ENCODE measurements at regions not wholly inside any gene's neighbourhood (a gene's known extent, or its start where the extent isn't known, plus 50 kb on each side); places are given as distances from the start of the nearest gene placed in this dataset.

DNA sequence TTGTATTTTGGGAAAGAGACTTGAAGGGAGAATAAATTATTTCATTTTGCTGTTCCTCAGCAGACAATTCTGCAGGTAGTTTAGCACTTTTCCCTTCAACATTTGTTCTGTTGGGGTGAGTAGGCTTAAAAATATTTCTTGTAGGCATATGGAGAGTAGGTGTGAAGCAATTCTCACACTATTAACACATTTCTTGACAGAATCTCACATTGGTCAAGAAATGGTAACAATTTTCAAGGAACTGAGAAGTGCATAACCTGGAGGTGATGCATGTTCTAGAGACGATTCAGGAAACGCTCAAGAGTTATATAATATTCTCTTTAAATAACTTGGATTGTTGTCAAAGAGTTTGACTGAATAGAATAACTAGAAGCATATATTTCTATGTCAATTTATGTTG, 658.2 kb downstream of the STIM2 start:
- TF ChIP-seq, protein P1, sequence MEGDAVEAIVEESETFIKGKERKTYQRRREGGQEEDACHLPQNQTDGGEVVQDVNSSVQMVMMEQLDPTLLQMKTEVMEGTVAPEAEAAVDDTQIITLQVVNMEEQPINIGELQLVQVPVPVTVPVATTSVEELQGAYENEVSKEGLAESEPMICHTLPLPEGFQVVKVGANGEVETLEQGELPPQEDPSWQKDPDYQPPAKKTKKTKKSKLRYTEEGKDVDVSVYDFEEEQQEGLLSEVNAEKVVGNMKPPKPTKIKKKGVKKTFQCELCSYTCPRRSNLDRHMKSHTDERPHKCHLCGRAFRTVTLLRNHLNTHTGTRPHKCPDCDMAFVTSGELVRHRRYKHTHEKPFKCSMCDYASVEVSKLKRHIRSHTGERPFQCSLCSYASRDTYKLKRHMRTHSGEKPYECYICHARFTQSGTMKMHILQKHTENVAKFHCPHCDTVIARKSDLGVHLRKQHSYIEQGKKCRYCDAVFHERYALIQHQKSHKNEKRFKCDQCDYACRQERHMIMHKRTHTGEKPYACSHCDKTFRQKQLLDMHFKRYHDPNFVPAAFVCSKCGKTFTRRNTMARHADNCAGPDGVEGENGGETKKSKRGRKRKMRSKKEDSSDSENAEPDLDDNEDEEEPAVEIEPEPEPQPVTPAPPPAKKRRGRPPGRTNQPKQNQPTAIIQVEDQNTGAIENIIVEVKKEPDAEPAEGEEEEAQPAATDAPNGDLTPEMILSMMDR (IDR thresholded peaks at IDR 0.05) = no peak
- no peaks in the 10 kb centered on the region for H3K27me3 ChIP-seq
- 36 to 52% methylated on average over 2 of the region's 2 CpGs for WGBS, 2 donors

DNA sequence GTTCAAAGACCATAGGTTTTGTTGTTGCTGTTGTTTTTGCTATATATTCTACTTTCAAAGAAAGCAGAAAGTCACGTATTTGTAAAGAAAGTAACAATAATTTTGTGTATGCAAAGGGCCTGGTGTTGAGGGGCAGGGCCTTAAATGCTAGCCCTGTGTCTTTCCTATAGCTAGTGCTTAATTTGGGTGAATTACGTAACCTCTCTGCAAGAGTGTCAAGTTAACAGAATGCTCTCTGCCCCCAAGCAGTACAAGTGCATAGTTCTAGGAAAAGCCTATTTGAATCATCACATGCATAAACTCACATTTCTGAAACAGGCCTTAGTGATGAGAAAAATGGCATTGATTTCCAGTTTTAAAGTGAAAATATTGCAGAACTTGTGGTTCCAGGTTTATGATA, 663.6 kb downstream of the STIM2 start:
- WGBS, 2 donors = 82 to 83% methylated on average over 2 of the region's 2 CpGs
- no peaks in the 10 kb centered on the region for H3K4me1 ChIP-seq
- H3K4me3 ChIP-seq = no peak overlapping the region
- TF ChIP-seq, protein P1 (IDR thresholded peaks at IDR 0.05) = no peak
- no peaks in the 10 kb centered on the region for H3K36me3 ChIP-seq
- no peak overlapping the region for H3K27ac ChIP-seq
- H3K9me3 ChIP-seq = no peaks in the 10 kb centered on the region
- H3K27me3 ChIP-seq = no peaks in the 10 kb centered on the region
- FAIRE-seq (no peak), DNase-seq (no peak), ATAC-seq (no peak)
- intact Hi-C loops (cut with DNase I) = no loop called here

More for the DNA sequence above, 658.2 kb downstream of the STIM2 start:
- FAIRE-seq (no peak), ATAC-seq (no peak), DNase-seq (no peak)
- intact Hi-C loops (cut with DNase I) = no loop called here
- H3K36me3 ChIP-seq = no peaks in the 10 kb centered on the region
- H3K9me3 ChIP-seq = no peaks in the 10 kb centered on the region
- no peaks in the 10 kb centered on the region for H3K4me1 ChIP-seq
- H3K4me3 ChIP-seq = no peak overlapping the region
- H3K27ac ChIP-seq = no peak overlapping the region

DNA sequence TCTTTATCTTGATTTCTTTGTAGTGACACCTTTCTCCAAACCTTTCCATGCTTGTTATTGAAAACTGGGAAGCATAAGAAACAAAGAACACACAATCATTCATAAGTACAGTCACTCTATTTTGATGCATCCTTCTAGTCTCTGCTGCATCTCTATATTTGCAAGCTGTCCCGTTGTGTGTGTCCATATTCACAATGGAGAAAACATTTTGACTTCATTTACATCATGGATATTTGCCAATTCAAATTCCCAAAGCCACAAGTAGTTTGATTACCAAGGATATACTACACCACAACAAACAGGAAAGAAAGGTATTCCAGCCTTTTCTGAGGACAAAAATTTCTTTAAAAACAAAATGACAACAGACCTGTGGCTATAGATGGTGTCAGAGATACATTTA, 673.8 kb downstream of the STIM2 start:
- intact Hi-C loops (cut with DNase I) = no loop called here
- H3K27me3 ChIP-seq = no peaks in the 10 kb centered on the region
- H3K4me3 ChIP-seq = no peak overlapping the region
- no peaks in the 10 kb centered on the region for H3K4me1 ChIP-seq
- H3K36me3 ChIP-seq = no peaks in the 10 kb centered on the region
- no peak overlapping the region for H3K27ac ChIP-seq
- FAIRE-seq (no peak), ATAC-seq (no peak), DNase-seq (no peak)
- TF ChIP-seq, protein P1 (IDR thresholded peaks at IDR 0.05) = no peak
- WGBS, 2 donors = 28 to 29% methylated on average over 1 of the region's 1 CpG
- no peaks in the 10 kb centered on the region for H3K9me3 ChIP-seq

DNA sequence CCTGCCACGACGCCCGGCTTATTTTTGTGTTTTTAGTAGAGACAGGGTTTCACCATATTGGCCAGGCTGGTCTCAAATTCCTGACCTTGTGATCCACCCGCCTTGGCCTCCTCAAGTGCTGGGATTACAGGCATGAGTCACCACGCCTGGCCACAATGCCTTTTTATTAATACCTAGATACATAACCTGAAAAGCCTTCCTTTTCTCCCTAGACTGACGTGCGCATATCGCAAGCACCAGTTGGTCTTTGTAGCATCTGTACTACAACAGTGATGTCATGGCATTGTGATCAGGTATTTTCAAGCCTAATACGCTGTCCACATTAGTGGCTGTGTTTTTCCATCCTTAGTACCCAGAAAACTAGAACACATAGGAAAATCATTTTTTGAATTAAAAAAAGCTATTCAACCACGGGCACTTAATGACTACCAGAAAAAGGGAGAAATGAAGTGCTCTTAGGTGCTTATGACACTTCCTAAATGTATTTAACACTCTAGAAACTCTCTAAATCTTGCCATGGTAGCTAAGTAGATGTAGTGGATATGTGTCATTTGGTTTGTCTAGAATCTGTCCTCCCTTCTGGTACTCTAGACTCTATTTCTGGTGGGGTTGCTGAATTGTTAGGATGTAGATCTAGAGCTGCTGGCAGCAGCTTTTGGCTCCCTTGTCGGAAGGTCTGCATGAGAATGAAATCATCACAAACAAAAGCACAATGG, 707.8 kb downstream of the STIM2 start:
- DNase-seq (no peak), ATAC-seq (no peak), FAIRE-seq (no peak)
- H3K4me3 ChIP-seq = no peak overlapping the region
- H3K36me3 ChIP-seq = no peaks in the 10 kb centered on the region
- no peaks in the 10 kb centered on the region for H3K9me3 ChIP-seq
- no peaks in the 10 kb centered on the region for H3K27me3 ChIP-seq
- H3K4me1 ChIP-seq = no peaks in the 10 kb centered on the region
- TF ChIP-seq, protein P1 (IDR thresholded peaks at IDR 0.05) = no peak
- intact Hi-C loops (cut with DNase I) = no loop called here
- no peak overlapping the region for H3K27ac ChIP-seq
- WGBS, 2 donors = 65 to 80% methylated on average over 11 of the region's 11 CpGs

DNA sequence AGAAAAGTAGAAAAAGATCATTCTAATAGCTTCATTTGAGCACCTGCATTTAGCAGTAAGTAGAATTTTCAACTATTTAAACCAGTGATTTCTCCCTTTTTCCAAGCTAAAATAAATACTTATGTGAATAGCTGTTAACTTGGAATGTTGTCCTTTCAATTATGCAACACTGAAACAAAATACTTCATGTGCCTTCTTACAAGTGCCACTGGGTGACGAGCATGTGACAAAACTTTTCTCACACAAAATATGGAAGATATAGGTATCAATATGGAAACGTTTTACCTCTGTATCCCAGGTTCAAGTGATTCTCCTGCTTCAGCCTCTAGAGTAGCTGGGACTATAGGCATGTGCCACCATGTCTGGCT, 708.3 kb downstream of the STIM2 start:
- TF ChIP-seq, protein P1 (IDR thresholded peaks at IDR 0.05) = no peak
- H3K27me3 ChIP-seq = no peaks in the 10 kb centered on the region
- FAIRE-seq = no peak
- H3K4me1 ChIP-seq = no peaks in the 10 kb centered on the region
- ATAC-seq = no peak
- intact Hi-C loops (cut with DNase I) = no loop called here
- DNase-seq = no peak
- H3K4me3 ChIP-seq = no peak overlapping the region
- H3K27ac ChIP-seq = no peak overlapping the region
- H3K36me3 ChIP-seq = no peaks in the 10 kb centered on the region
- whole genome bisulfite sequencing, 2 donors = 37 to 48% methylated on average over 2 of the region's 2 CpGs
- no peaks in the 10 kb centered on the region for H3K9me3 ChIP-seq
